ENCODE measurements at regions not wholly inside any gene's neighbourhood (a gene's known extent, or its start where the extent isn't known, plus 50 kb on each side); places are given as distances from the start of the nearest gene placed in this dataset.

- Histone ChIP-seq H3K4me3 (ENCODE audit: severe bottlenecking) (no peak overlapping the region), H3K9me3 (ENCODE audit: severe bottlenecking) (no peaks in the 10 kb centered on the region), H3K27me3 (ENCODE audit: insufficient read depth, poor library complexity, severe bottlenecking) (no peaks in the 10 kb centered on the region), H3K4me1 (ENCODE audit: insufficient read depth, poor library complexity, severe bottlenecking) (no peaks in the 10 kb centered on the region), H3K27ac (ENCODE audit: poor library complexity, severe bottlenecking) (no peak overlapping the region), H3K36me3 (ENCODE audit: low read depth) (no peaks in the 10 kb centered on the region)
- TF ChIP-seq, protein P1, sequence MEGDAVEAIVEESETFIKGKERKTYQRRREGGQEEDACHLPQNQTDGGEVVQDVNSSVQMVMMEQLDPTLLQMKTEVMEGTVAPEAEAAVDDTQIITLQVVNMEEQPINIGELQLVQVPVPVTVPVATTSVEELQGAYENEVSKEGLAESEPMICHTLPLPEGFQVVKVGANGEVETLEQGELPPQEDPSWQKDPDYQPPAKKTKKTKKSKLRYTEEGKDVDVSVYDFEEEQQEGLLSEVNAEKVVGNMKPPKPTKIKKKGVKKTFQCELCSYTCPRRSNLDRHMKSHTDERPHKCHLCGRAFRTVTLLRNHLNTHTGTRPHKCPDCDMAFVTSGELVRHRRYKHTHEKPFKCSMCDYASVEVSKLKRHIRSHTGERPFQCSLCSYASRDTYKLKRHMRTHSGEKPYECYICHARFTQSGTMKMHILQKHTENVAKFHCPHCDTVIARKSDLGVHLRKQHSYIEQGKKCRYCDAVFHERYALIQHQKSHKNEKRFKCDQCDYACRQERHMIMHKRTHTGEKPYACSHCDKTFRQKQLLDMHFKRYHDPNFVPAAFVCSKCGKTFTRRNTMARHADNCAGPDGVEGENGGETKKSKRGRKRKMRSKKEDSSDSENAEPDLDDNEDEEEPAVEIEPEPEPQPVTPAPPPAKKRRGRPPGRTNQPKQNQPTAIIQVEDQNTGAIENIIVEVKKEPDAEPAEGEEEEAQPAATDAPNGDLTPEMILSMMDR (IDR thresholded peaks at IDR 0.05; ENCODE audit: poor library complexity, severe bottlenecking) = no peak
- DNase-seq (ENCODE audit: low spot score) = no peak
- ATAC-seq (ENCODE audit: low read depth) = no peak
Observed at GRCh38 chr7:89975577-89975976, 178.7 kb upstream of the STEAP1 start.

GRCh38 chr7:89987665-89988064, 166.6 kb upstream of the STEAP1 start:
- no peaks in the 10 kb centered on the region for H3K27me3 ChIP-seq (ENCODE audit: insufficient read depth, poor library complexity, severe bottlenecking)
- no peaks in the 10 kb centered on the region for H3K9me3 ChIP-seq (ENCODE audit: severe bottlenecking)
- no peak for ATAC-seq (ENCODE audit: low read depth)
- TF ChIP-seq, protein P1 (IDR thresholded peaks at IDR 0.05; ENCODE audit: poor library complexity, severe bottlenecking) = no peak
- H3K4me1 ChIP-seq (ENCODE audit: insufficient read depth, poor library complexity, severe bottlenecking) = no peaks in the 10 kb centered on the region
- no peak overlapping the region for H3K4me3 ChIP-seq (ENCODE audit: severe bottlenecking)
- H3K36me3 ChIP-seq (ENCODE audit: low read depth) = no peaks in the 10 kb centered on the region
- DNase-seq (ENCODE audit: low spot score) = no peak
- no peak overlapping the region for H3K27ac ChIP-seq (ENCODE audit: poor library complexity, severe bottlenecking)

- ATAC-seq (ENCODE audit: low read depth) (no peak), DNase-seq (ENCODE audit: low spot score) (no peak)
- TF ChIP-seq, protein P1 (IDR thresholded peaks at IDR 0.05; ENCODE audit: poor library complexity, severe bottlenecking) = no peak
- Histone ChIP-seq H3K4me1 (ENCODE audit: insufficient read depth, poor library complexity, severe bottlenecking) (no peaks in the 10 kb centered on the region), H3K27ac (ENCODE audit: poor library complexity, severe bottlenecking) (no peak overlapping the region), H3K36me3 (ENCODE audit: low read depth) (no peaks in the 10 kb centered on the region), H3K4me3 (ENCODE audit: severe bottlenecking) (no peak overlapping the region), H3K27me3 (ENCODE audit: insufficient read depth, poor library complexity, severe bottlenecking) (no peaks in the 10 kb centered on the region), H3K9me3 (ENCODE audit: severe bottlenecking) (no peaks in the 10 kb centered on the region)
Observed at GRCh38 chr7:89988074-89988473, 166.2 kb upstream of the STEAP1 start.

- Histone ChIP-seq H3K4me1 (ENCODE audit: insufficient read depth, poor library complexity, severe bottlenecking) (no peaks in the 10 kb centered on the region), H3K9me3 (ENCODE audit: severe bottlenecking) (no peaks in the 10 kb centered on the region), H3K4me3 (ENCODE audit: severe bottlenecking) (no peak overlapping the region), H3K27me3 (ENCODE audit: insufficient read depth, poor library complexity, severe bottlenecking) (no peaks in the 10 kb centered on the region), H3K27ac (ENCODE audit: poor library complexity, severe bottlenecking) (no peak overlapping the region), H3K36me3 (ENCODE audit: low read depth) (no peaks in the 10 kb centered on the region)
- DNase-seq (ENCODE audit: low spot score) = no peak
- ATAC-seq (ENCODE audit: low read depth) = no peak
- TF ChIP-seq, protein P1 (IDR thresholded peaks at IDR 0.05; ENCODE audit: poor library complexity, severe bottlenecking) = no peak
Observed at GRCh38 chr7:89989454-89989853, 164.8 kb upstream of the STEAP1 start.

DNA sequence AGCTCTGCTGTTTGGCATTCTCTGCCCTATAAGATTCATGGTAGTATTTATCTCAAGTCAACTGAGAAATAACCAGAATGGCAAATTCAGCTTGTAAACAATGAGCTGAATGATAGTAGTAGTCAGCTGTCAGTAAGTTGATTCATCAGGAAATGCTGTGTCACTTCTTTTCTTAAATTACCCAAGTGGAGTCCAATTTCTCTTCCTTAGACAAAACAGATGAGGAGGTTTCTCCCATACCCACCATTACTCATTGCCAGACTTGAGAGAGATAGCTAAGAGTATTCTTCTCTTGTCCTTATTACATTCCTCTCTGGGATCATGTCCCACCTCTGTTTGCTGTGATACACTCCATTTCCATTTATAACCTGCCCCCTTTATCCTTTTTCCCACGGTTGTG, 159.8 kb upstream of the STEAP1 start:
- no peak for ATAC-seq (ENCODE audit: low read depth)
- H3K4me3 ChIP-seq (ENCODE audit: severe bottlenecking) = no peak overlapping the region
- DNase-seq (ENCODE audit: low spot score) = no peak
- H3K27ac ChIP-seq (ENCODE audit: poor library complexity, severe bottlenecking) = no peak overlapping the region
- no peaks in the 10 kb centered on the region for H3K4me1 ChIP-seq (ENCODE audit: insufficient read depth, poor library complexity, severe bottlenecking)
- no peaks in the 10 kb centered on the region for H3K27me3 ChIP-seq (ENCODE audit: insufficient read depth, poor library complexity, severe bottlenecking)
- H3K36me3 ChIP-seq (ENCODE audit: low read depth) = no peaks in the 10 kb centered on the region
- H3K9me3 ChIP-seq (ENCODE audit: severe bottlenecking) = no peaks in the 10 kb centered on the region
- TF ChIP-seq, protein P1 (IDR thresholded peaks at IDR 0.05; ENCODE audit: poor library complexity, severe bottlenecking) = no peak

Data from RWPE2 (cell line).